Activated CD4-positive, alpha-beta T cell treated with anti-CD3 and anti-CD28 coated beads, Interleukin-2, amount 10 ng/mL, durations not matched to agents 7 days and 5 days (primary cell): ENCODE measurements at regions not wholly inside any gene's neighbourhood (a gene's known extent, or its start where the extent isn't known, plus 50 kb on each side); places are given as distances from the start of the nearest gene placed in this dataset.
"Not testable (repeated sequence)": the region's sequence is repeated elsewhere in the genome, so short reads cannot be mapped to it uniquely, and the experiment has no call there.

Experiments
- CTCF ChIA-PET: fragments of 350-600 bp; sonication (Branson Sonifier 250); formaldehyde crosslinking; loops from one replicate; lab custom pipeline; 2021; ENCODE audit warnings: antibody characterized with exemption; lab: Charles Lee
- POLR2A ChIA-PET: fragments of 350-600 bp; sonication (Branson Sonifier 250); formaldehyde crosslinking; loops from one replicate; lab custom pipeline; 2021; ENCODE audit warnings: antibody characterized with exemption; lab: Charles Lee
- DNase-seq: peaks from one replicate; pipeline ENCODE4 v3.0.0-alpha.2; 2020
- H3K27ac Mint-ChIP-seq: one replicate; pipeline ENCODE4 v1.8.0; 2021; ENCODE audit warnings: mild to moderate bottlenecking, moderate library complexity, mixed read lengths
- H3K27me3 Mint-ChIP-seq: one replicate; pipeline ENCODE4 v1.8.0; 2021; ENCODE audit warnings: mixed read lengths
- H3K36me3 Mint-ChIP-seq: one replicate; pipeline ENCODE4 v1.8.0; 2021; ENCODE audit warnings: low read depth, mixed read lengths
- H3K4me1 Mint-ChIP-seq: one replicate; pipeline ENCODE4 v1.8.0; 2021; ENCODE audit warnings: mixed read lengths
- H3K4me3 Mint-ChIP-seq: one replicate; pipeline ENCODE4 v1.8.0; 2021; ENCODE audit warnings: mild to moderate bottlenecking, moderate library complexity, mixed read lengths
- H3K9me3 Mint-ChIP-seq: one replicate; pipeline ENCODE4 v1.8.0; 2021; ENCODE audit warnings: mixed read lengths

GRCh38 chr5:38631376-38631775 is 74.9 kb upstream of the LIFR start:
- H3K9me3 Mint-ChIP-seq, result peaks cover 17% of the 10 kb centered on the region
- POLR2A ChIA-PET, DNase-seq, H3K27ac Mint-ChIP-seq, CTCF ChIA-PET, H3K4me1 Mint-ChIP-seq, H3K4me3 Mint-ChIP-seq, H3K36me3 Mint-ChIP-seq, H3K27me3 Mint-ChIP-seq: not testable (repeated sequence)

GRCh38 chr5:38634568-38635369 is 78.3 kb upstream of the LIFR start:
- ChIA-PET CTCF (interaction anchor here (0.7 kb wide), 1 partner anchor 8 kb away, joined by 4 read pairs; no protein-coding TSS in a partner anchor), POLR2A (no interaction called here)
- peaks cover 2% of the 10 kb centered on the region for H3K36me3 Mint-ChIP-seq
- peaks cover 3% of the 10 kb centered on the region for H3K27me3 Mint-ChIP-seq
- H3K27ac Mint-ChIP-seq, result no peak overlapping the region
- H3K4me1 Mint-ChIP-seq, result no peaks in the 10 kb centered on the region
- no peak for DNase-seq
- H3K4me3 Mint-ChIP-seq, result no peak overlapping the region
- peaks cover 17% of the 10 kb centered on the region for H3K9me3 Mint-ChIP-seq

- H3K27me3 Mint-ChIP-seq, result peaks cover 7% of the 10 kb centered on the region
- POLR2A ChIA-PET, result no interaction called here
- no peak for DNase-seq
- no peaks in the 10 kb centered on the region for H3K4me1 Mint-ChIP-seq
- H3K9me3 Mint-ChIP-seq, result peaks cover 15% of the 10 kb centered on the region
- H3K27ac Mint-ChIP-seq, result no peak overlapping the region
- CTCF ChIA-PET, result no interaction called here
- H3K4me3 Mint-ChIP-seq, result no peak overlapping the region
- H3K36me3 Mint-ChIP-seq, result peaks cover 2% of the 10 kb centered on the region
Measured at GRCh38 chr5:38636626-38637025, 80.2 kb upstream of the LIFR start.

DNA sequence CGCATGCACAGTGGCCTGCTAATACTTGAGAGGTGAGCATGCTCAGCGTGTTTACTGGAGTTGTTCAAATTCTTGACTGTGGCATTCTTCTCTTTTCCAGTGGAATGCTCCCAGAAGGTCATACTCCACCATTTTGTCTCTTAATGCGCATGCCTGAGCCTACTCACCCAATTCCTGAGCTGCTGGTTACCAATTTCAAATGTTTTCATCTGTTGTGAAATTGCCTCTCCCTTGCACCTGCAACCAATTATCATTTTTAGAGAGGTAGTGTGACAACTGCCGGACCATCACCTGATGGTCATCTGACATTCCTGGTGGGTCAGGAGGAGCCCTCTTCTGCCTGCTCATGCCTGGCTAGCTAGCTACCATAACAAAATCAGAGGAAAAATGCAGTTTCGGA is 82.2 kb upstream of the LIFR start:
- Mint-ChIP-seq H3K27ac (no peak overlapping the region), H3K27me3 (peaks cover 7% of the 10 kb centered on the region), H3K4me1 (no peaks in the 10 kb centered on the region), H3K4me3 (no peak overlapping the region), H3K36me3 (no peaks in the 10 kb centered on the region), H3K9me3 (peaks cover 2% of the 10 kb centered on the region)
- no peak for DNase-seq
- ChIA-PET CTCF (no interaction called here), POLR2A (no interaction called here)

GRCh38 chr5:38639377-38640358 is 83.2 kb upstream of the LIFR start:
- Mint-ChIP-seq H3K27ac (no peak overlapping the region), H3K4me1 (no peaks in the 10 kb centered on the region), H3K27me3 (peaks cover 7% of the 10 kb centered on the region), H3K4me3 (no peak overlapping the region), H3K36me3 (no peaks in the 10 kb centered on the region), H3K9me3 (peaks cover 2% of the 10 kb centered on the region)
- POLR2A ChIA-PET, result no interaction called here
- no peak for DNase-seq
- CTCF ChIA-PET, result no interaction called here

- ChIA-PET POLR2A (no interaction called here), CTCF (no interaction called here)
- peaks cover 5% of the 10 kb centered on the region for H3K9me3 Mint-ChIP-seq
- no peaks in the 10 kb centered on the region for H3K36me3 Mint-ChIP-seq
- no peak overlapping the region for H3K4me3 Mint-ChIP-seq
- peaks cover 7% of the 10 kb centered on the region for H3K27me3 Mint-ChIP-seq
- no peaks in the 10 kb centered on the region for H3K4me1 Mint-ChIP-seq
- no peak for DNase-seq
- H3K27ac Mint-ChIP-seq, result no peak overlapping the region
Measured at GRCh38 chr5:38641003-38641402, 84.6 kb upstream of the LIFR start.

GRCh38 chr5:38642189-38642911 is 85.9 kb upstream of the LIFR start:
- Mint-ChIP-seq H3K9me3 (peaks cover 5% of the 10 kb centered on the region), H3K27ac (no peak overlapping the region), H3K36me3 (no peaks in the 10 kb centered on the region), H3K27me3 (peaks cover 7% of the 10 kb centered on the region), H3K4me1 (no peaks in the 10 kb centered on the region), H3K4me3 (no peak overlapping the region)
- CTCF ChIA-PET, result no interaction called here
- POLR2A ChIA-PET, result interaction anchor here (0.6 kb wide), 1 partner anchor 360 kb away, joined by 7 read pairs; no protein-coding TSS in a partner anchor
- no peak for DNase-seq

- CTCF ChIA-PET, result no interaction called here
- Mint-ChIP-seq H3K36me3 (no peaks in the 10 kb centered on the region), H3K9me3 (peaks cover 5% of the 10 kb centered on the region), H3K4me1 (no peaks in the 10 kb centered on the region), H3K27me3 (peaks cover 7% of the 10 kb centered on the region), H3K27ac (no peak overlapping the region), H3K4me3 (no peak overlapping the region)
- POLR2A ChIA-PET, result no interaction called here
- DNase-seq, result no peak
Measured at GRCh38 chr5:38643616-38644015, 87.2 kb upstream of the LIFR start.

- peaks cover 6% of the 10 kb centered on the region for H3K27me3 Mint-ChIP-seq
- CTCF ChIA-PET, result no interaction called here
- H3K4me1 Mint-ChIP-seq, result peaks cover 4% of the 10 kb centered on the region
- DNase-seq, result no peak
- POLR2A ChIA-PET, result no interaction called here
- no peak overlapping the region for H3K27ac Mint-ChIP-seq
- no peak overlapping the region for H3K4me3 Mint-ChIP-seq
- no peaks in the 10 kb centered on the region for H3K36me3 Mint-ChIP-seq
- H3K9me3 Mint-ChIP-seq, result peaks cover 5% of the 10 kb centered on the region
Measured at GRCh38 chr5:38645508-38645907, 89.1 kb upstream of the LIFR start.

DNA sequence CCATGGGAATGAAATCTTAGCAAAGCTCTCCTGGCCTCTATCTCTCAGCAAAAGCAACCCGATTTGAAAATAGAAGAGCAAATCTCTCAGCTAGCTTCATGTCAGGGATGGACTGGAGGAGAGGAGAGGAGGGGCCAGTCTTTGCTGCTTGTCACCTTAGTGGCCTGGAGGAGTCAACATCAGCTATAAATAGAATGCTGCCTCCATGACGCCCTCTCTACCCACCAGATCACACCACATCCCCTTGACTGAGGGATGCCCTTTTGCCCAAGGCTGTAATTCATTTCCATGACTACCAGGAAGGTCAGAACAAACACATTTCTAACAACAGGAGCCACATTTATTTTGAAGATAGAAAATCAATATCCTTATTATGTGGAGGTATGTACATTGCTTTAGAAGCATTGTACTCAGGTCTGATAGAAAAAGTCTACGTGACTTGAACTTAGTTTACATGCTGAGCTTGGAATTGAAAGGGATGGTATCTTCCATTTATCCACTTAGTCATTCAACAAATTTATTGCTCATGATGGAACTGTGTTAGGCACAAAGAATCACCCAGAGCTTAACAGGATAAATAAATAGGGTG is 92.4 kb upstream of the LIFR start:
- H3K36me3 Mint-ChIP-seq, result no peaks in the 10 kb centered on the region
- H3K9me3 Mint-ChIP-seq, result peaks cover 5% of the 10 kb centered on the region
- no peak for DNase-seq
- POLR2A ChIA-PET, result no interaction called here
- H3K4me3 Mint-ChIP-seq, result no peak overlapping the region
- H3K27ac Mint-ChIP-seq, result no peak overlapping the region
- H3K4me1 Mint-ChIP-seq, result peaks cover 9% of the 10 kb centered on the region
- CTCF ChIA-PET, result interaction anchor here (0.6 to 2.0 kb wide), 2 partner anchors 12 to 231 kb away, joined by 3 to 5 read pairs; no protein-coding TSS in a partner anchor
- H3K27me3 Mint-ChIP-seq, result peaks cover 16% of the 10 kb centered on the region

- DNase-seq, result no peak
- Mint-ChIP-seq H3K36me3 (no peaks in the 10 kb centered on the region), H3K9me3 (no peaks in the 10 kb centered on the region), H3K27me3 (peaks cover 16% of the 10 kb centered on the region), H3K4me1 (peaks cover 9% of the 10 kb centered on the region), H3K4me3 (peak overlapping the region; percentile 55), H3K27ac (no peak overlapping the region)
- POLR2A ChIA-PET, result no interaction called here
- CTCF ChIA-PET, result no interaction called here
Measured at GRCh38 chr5:38650540-38650939, 94.1 kb upstream of the LIFR start.

DNA sequence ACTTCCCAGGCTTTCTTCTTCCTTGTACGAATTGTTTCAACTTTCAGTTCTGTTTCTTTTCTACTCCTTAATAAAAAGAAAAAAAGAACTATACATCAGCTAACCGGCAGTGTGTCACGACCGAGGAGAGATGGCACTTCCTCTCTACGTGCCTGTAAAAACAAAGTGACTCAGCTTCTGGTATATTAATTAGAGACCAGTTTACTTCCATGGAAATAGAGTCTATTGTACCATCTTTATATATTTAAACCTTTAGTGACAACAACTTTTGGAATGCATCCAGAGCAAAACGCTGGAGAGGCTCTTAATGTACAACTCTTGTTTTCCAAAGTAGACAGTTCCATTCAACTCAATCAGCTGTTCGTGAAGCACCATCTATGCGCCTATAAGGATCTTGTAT is 94.5 kb upstream of the LIFR start:
- ChIA-PET CTCF (no interaction called here), POLR2A (no interaction called here)
- Mint-ChIP-seq H3K4me1 (peaks cover 9% of the 10 kb centered on the region), H3K4me3 (peak overlapping the region; percentile 55), H3K27me3 (peaks cover 16% of the 10 kb centered on the region), H3K36me3 (no peaks in the 10 kb centered on the region), H3K9me3 (no peaks in the 10 kb centered on the region), H3K27ac (no peak overlapping the region)
- no peak for DNase-seq
